ENCODE measurements at regions not wholly inside any gene's neighbourhood (a gene's known extent, or its start where the extent isn't known, plus 50 kb on each side); places are given as distances from the start of the nearest gene placed in this dataset.

GRCh38 chr13:28597641-28598040 lies 61.3 kb upstream of the POMP start:
- H3K27ac ChIP-seq, result no peak overlapping the region
- H3K9me3 ChIP-seq, result no peaks in the 10 kb centered on the region
- no peaks in the 10 kb centered on the region for H3K4me1 ChIP-seq (ENCODE audit: control insufficient read depth in 1 of 2, insufficient read depth in 1 of 2, low read depth in 1 of 2, low read length in 1 of 2)
- no peaks in the 10 kb centered on the region for H3K36me3 ChIP-seq
- TF ChIP-seq, protein P1, sequence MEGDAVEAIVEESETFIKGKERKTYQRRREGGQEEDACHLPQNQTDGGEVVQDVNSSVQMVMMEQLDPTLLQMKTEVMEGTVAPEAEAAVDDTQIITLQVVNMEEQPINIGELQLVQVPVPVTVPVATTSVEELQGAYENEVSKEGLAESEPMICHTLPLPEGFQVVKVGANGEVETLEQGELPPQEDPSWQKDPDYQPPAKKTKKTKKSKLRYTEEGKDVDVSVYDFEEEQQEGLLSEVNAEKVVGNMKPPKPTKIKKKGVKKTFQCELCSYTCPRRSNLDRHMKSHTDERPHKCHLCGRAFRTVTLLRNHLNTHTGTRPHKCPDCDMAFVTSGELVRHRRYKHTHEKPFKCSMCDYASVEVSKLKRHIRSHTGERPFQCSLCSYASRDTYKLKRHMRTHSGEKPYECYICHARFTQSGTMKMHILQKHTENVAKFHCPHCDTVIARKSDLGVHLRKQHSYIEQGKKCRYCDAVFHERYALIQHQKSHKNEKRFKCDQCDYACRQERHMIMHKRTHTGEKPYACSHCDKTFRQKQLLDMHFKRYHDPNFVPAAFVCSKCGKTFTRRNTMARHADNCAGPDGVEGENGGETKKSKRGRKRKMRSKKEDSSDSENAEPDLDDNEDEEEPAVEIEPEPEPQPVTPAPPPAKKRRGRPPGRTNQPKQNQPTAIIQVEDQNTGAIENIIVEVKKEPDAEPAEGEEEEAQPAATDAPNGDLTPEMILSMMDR (IDR thresholded peaks at IDR 0.05), result no peak
- no peak overlapping the region for H3K4me3 ChIP-seq (ENCODE audit: low read depth in 1 of 2, low read length in 1 of 2)
- H3K27me3 ChIP-seq, result no peaks in the 10 kb centered on the region

DNA sequence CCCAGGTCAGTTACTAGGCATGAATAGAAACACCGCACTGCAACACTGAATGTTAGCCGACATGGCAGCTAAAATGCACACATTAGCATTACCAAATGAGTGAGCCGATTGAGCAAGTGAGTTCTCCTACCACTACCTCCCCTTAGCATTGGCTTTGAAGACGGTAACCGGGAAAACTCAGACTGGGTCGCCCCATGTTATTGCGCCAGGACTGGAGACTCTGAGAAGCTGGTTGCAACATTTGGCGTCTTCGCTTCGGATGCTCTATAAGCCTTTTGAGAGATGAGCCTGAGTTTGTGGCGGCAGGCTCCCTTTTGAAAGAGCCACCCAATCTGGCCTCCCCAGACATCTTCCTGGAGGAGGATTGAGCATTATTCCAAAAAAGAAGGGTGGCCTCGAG lies 68.5 kb upstream of the POMP start:
- Histone ChIP-seq H3K9me3 (no peaks in the 10 kb centered on the region), H3K4me3 (ENCODE audit: low read depth in 1 of 2, low read length in 1 of 2) (no peak overlapping the region), H3K27ac (no peak overlapping the region), H3K4me1 (ENCODE audit: control insufficient read depth in 1 of 2, insufficient read depth in 1 of 2, low read depth in 1 of 2, low read length in 1 of 2) (peaks cover 7 to 19% of the 10 kb centered on the region in 2 experiments), H3K36me3 (no peaks in the 10 kb centered on the region), H3K27me3 (no peaks in the 10 kb centered on the region)
- TF ChIP-seq, protein P1 (IDR thresholded peaks at IDR 0.05), result no peak

GRCh38 chr13:28588296-28588695 lies 70.6 kb upstream of the POMP start:
- Histone ChIP-seq H3K27ac (no peak overlapping the region), H3K4me1 (ENCODE audit: control insufficient read depth in 1 of 2, insufficient read depth in 1 of 2, low read depth in 1 of 2, low read length in 1 of 2) (peaks cover 7 to 19% of the 10 kb centered on the region in 2 experiments), H3K36me3 (no peaks in the 10 kb centered on the region), H3K9me3 (no peaks in the 10 kb centered on the region), H3K27me3 (peaks cover 6% of the 10 kb centered on the region), H3K4me3 (ENCODE audit: low read depth in 1 of 2, low read length in 1 of 2) (no peak overlapping the region)
- TF ChIP-seq, protein P1 (IDR thresholded peaks at IDR 0.05), result no peak

GRCh38 chr13:28587174-28587540 lies 71.8 kb upstream of the POMP start:
- Histone ChIP-seq H3K36me3 (no peaks in the 10 kb centered on the region), H3K27me3 (peaks cover 15% of the 10 kb centered on the region), H3K9me3 (no peaks in the 10 kb centered on the region), H3K4me1 (ENCODE audit: control insufficient read depth in 1 of 2, insufficient read depth in 1 of 2, low read depth in 1 of 2, low read length in 1 of 2) (peaks cover 16 to 24% of the 10 kb centered on the region in 2 experiments), H3K4me3 (ENCODE audit: low read depth in 1 of 2, low read length in 1 of 2) (no peak overlapping the region), H3K27ac (no peak overlapping the region)
- TF ChIP-seq, protein P1 (IDR thresholded peaks at IDR 0.05), result no peak

- no peak overlapping the region for H3K27ac ChIP-seq
- peaks cover 16 to 24% of the 10 kb centered on the region in 2 experiments for H3K4me1 ChIP-seq (ENCODE audit: control insufficient read depth in 1 of 2, insufficient read depth in 1 of 2, low read depth in 1 of 2, low read length in 1 of 2)
- TF ChIP-seq, protein P1 (IDR thresholded peaks at IDR 0.05), result no peak
- peaks cover 21% of the 10 kb centered on the region for H3K27me3 ChIP-seq
- H3K9me3 ChIP-seq, result no peaks in the 10 kb centered on the region
- no peaks in the 10 kb centered on the region for H3K36me3 ChIP-seq
- H3K4me3 ChIP-seq (ENCODE audit: low read depth in 1 of 2, low read length in 1 of 2), result no peak overlapping the region
Observed at GRCh38 chr13:28586439-28587173, 72.3 kb upstream of the POMP start.
